Inferior parietal cortex (tissue), 1 donor: ENCODE measurements at regions not wholly inside any gene's neighbourhood (a gene's known extent, or its start where the extent isn't known, plus 50 kb on each side); places are given as distances from the start of the nearest gene placed in this dataset.
"Not testable (repeated sequence)": the region's sequence is repeated elsewhere in the genome, so short reads cannot be mapped to it uniquely, and the experiment has no call there.

Source experiments
- DNase-seq: peaks from one replicate; pipeline ENCODE4 v3.0.0-alpha.2; 2016; ENCODE audit errors: extremely low spot score

- DNase-seq = no peak
Observed at GRCh38 chr7:55261386-55261770, 103.8 kb upstream of the LANCL2 start.

- not testable (repeated sequence) for DNase-seq
Observed at GRCh38 chr7:55265328-55265727, 99.8 kb upstream of the LANCL2 start.

DNA sequence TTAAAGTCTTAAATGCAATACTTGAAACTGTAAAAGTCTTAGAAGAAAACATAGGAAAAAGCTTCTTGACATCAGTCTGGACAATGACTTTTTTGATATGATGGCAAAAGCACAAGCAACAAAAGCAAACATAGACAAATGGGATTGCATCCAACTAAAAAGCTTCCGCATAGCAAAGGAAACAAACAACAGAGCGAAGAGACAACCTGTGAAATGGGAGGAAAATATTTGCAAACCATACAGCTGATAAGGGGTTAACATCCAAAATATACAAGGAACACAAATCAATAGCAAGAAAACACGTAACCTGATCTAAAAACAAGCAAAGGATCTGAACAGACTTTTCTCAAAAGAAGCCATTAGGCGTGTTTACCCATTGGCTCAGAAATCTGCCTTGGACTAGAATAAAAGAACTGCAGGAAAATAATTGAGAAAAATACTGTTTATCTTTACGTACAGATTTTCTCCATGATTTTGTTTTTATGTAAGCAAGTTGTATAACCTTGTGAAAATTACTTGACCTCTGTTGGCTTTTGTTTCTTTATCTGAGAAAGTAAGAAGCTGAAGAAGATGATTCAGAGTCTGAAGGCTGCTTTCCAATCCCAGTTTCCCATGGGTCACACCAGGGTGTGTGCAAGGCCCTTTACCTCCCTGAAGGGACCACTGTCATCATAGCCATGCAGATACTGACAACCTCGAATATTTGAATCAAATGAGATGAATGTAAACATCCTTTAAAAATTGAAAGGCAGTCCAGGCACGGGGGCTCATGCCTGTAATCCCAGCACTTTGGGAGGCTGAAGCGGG, 99.1 kb upstream of the LANCL2 start:
- DNase-seq = no peak

DNA sequence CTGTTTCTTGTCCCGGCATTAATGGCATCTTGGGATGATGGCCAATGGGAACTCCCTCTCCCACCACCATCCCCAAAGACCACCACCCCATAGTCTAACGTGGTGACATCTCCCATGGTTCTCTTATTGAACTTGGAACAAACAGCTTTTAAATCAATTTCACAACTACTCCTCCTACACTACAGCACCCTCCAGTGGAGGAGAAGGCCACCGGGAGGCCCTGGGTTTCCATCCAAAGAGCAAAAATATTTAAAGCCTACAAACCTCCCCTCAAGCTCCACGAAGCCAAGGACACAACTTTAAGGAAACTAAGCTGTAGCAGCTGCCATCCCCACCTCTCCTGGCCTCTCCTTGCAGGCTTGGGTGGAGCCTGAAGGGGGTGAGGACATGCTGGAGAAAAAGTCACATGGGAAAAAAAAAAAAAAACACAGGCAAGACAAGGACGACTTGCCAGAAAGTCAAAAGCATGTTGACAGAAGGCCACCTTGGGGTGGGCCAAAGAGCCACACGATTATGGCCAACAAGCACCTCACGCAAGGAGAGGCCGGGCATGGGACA, 94.0 kb upstream of the LANCL2 start:
- DNase-seq = no peak

DNA sequence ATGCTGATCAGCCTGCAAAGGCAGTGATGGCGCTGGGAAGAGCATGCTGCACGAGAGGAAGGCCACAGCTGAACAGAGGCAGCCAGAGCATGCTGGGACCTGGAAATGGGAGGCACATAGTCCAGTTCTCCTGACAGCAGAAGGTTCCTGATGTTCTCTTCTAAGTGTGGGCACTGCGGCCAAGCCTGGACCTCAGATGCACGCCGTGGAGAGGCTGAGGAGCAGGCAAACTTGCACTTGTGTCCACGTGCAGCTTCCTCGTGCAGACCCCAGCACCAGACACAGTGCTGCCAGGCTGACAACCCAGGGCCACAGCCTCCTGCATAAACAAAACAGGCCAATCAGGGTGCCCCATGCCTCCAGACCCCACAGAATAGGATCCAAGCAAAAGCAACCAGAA, 93.5 kb upstream of the LANCL2 start:
- no peak for DNase-seq

DNA sequence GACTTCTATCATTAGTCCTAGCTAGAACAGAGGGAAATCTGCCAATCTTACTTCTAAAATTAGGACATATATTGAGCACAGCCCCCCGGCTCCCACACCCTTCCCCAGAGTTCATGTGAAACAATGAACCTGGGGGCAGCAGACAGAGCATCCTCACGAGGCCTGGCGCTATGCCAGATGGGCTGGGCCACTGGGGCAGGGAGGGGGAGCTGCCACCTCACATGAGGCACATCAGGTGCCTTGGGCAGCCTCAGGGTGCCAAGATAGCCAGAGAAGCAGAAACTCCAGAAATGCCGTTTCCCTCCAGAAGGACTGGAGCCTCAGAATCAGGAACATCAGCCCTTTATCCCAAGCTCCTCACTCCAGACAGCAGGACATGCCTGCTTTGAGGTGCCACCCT, 92.8 kb upstream of the LANCL2 start:
- no peak for DNase-seq

- no peak for DNase-seq
Observed at GRCh38 chr7:55273186-55273980, 91.8 kb upstream of the LANCL2 start.

- DNase-seq = no peak
Observed at GRCh38 chr7:55274156-55274555, 91.0 kb upstream of the LANCL2 start.

DNA sequence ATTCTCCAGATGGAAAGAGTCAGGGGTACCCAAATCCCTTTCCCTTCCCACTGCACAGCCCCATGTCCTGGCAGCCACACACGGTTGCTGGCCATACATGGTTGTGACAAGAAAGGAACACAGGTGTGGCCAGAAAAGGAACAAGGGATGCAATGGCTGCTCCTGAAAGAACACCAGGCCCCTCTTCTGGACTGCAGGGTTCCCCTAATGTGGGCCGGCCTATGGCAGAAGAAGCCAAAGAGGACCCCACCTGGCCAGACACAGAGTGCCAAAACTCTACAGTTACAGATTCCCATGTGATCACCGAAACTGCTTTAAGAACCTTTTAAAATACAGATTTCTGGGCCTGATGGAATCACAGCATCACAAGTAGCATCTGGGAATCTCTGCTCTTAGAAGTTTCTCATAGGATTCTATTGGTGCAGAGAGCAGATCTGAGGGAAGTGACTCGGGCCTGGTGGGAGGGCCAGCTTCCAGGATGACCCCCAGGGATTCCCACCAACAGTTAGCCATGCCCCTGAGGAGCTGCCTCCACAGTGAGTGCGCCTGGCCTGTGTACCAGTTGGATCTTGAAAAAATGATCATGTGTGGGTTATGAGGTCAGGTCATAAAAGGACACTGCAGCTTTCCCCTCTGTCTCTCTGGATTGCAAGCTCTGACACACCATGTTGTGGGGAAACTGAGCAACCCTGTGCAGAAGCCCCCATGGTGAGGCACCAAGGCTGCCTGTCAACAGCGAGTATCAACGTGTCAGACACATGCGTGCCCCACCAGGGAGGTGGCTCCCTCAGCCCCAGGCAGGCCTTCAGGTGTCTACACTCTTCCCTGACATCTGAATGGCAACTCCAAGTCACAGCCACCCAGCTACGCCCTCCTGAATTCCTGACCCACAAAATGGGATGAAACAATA, 89.6 kb upstream of the LANCL2 start:
- DNase-seq = no peak

- no peak for DNase-seq
Observed at GRCh38 chr7:55276572-55277295, 88.4 kb upstream of the LANCL2 start.

- no peak for DNase-seq
Observed at GRCh38 chr7:55277916-55278315, 87.2 kb upstream of the LANCL2 start.

DNA sequence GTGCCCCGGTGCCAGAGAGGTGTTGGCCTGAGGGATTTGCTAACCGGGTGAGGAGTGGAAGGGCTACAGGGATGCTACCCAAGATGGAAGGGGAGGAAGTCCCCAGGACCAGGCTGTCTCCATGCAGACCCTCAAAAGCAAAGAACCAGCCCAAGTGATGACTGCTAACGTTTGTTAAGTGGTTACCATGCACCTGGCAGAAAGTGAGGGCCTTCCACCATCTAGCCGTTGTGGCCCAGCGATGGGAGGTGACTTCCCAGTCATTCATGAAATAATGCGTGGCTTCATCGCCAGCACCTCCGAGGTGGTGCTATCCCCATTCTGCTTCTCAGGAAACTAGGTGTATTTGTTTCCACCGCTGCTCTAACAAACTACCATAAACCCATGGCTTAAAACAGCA, 86.8 kb upstream of the LANCL2 start:
- no peak for DNase-seq

- no peak for DNase-seq
Observed at GRCh38 chr7:55279080-55279845, 85.9 kb upstream of the LANCL2 start.

GRCh38 chr7:55280031-55280454, 85.1 kb upstream of the LANCL2 start:
- peak; percentile 86 for DNase-seq

- no peak for DNase-seq
Observed at GRCh38 chr7:55285665-55286064, 79.5 kb upstream of the LANCL2 start.

- DNase-seq = no peak
Observed at GRCh38 chr7:55286666-55287065, 78.5 kb upstream of the LANCL2 start.

- DNase-seq = peak; percentile 34
Observed at GRCh38 chr7:55288070-55288824, 76.9 kb upstream of the LANCL2 start.

GRCh38 chr7:55296070-55296469, 69.1 kb upstream of the LANCL2 start:
- no peak for DNase-seq

- no peak for DNase-seq
Observed at GRCh38 chr7:55299273-55299967, 65.7 kb upstream of the LANCL2 start.
